ENCODE measurements at regions not wholly inside any gene's neighbourhood (a gene's known extent, or its start where the extent isn't known, plus 50 kb on each side); places are given as distances from the start of the nearest gene placed in this dataset.

DNA sequence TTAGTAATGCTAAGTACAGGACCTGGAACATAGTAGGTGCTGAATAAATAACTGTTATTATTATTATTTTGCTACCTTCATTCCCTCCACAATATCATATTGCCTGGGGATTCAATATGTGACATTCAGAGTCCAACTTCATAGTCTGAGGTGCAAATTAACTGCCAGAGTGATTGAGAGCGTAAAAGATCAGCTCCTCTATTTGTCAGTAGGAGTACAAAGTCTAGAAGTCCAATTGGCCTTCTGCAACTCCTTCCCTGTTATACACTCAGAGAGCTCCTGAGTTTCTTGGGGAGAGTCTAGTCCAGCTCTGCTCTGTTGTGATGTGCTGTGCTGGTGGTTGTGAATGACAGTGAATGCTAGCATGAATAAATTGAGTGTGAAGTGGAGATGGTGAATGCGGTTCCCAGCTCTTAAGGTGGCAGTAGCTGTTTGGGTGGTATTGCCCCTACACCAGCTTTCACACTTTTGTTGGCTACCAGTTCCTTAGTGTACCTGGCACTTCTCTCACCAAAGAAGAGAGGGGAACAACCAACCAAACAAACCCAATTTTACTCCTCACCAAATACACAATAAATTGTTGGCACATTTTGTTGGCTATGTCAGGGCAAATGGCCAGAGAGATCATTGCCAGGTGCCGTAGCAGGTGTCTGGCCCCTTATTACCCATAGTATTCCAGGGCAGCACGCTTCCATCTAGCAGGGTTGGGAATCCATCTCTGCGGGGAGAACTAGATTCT, 270.1 kb upstream of the TBL1XR1 start:
- Histone ChIP-seq H4K20me1 (ENCODE audit: insufficient read depth, low read length) (no peaks in the 10 kb centered on the region), H3K4me1 (ENCODE audit: insufficient read depth, low read length) (peaks cover 29% of the 10 kb centered on the region), H3K9me3 (ENCODE audit: low read depth, low read length) (no peaks in the 10 kb centered on the region), H3K27me3 (ENCODE audit: insufficient read depth, low read length) (no peaks in the 10 kb centered on the region), H3K27ac (ENCODE audit: low read depth, low read length) (no peak overlapping the region), H3K36me3 (ENCODE audit: insufficient read depth, low read length) (no peaks in the 10 kb centered on the region), H3K4me3 (ENCODE audit: insufficient read depth, low read length) (no peak overlapping the region), H3K79me2 (ENCODE audit: insufficient read depth, low read length) (no peaks in the 10 kb centered on the region), H2AFZ (ENCODE audit: low read length) (no peak overlapping the region), H3K4me2 (ENCODE audit: insufficient read depth, low read length) (no peak overlapping the region)
- TF ChIP-seq, protein P1, sequence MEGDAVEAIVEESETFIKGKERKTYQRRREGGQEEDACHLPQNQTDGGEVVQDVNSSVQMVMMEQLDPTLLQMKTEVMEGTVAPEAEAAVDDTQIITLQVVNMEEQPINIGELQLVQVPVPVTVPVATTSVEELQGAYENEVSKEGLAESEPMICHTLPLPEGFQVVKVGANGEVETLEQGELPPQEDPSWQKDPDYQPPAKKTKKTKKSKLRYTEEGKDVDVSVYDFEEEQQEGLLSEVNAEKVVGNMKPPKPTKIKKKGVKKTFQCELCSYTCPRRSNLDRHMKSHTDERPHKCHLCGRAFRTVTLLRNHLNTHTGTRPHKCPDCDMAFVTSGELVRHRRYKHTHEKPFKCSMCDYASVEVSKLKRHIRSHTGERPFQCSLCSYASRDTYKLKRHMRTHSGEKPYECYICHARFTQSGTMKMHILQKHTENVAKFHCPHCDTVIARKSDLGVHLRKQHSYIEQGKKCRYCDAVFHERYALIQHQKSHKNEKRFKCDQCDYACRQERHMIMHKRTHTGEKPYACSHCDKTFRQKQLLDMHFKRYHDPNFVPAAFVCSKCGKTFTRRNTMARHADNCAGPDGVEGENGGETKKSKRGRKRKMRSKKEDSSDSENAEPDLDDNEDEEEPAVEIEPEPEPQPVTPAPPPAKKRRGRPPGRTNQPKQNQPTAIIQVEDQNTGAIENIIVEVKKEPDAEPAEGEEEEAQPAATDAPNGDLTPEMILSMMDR (IDR thresholded peaks at IDR 0.05; ENCODE audit: extremely low read depth, low read depth, low read length), result no peak
- no peak for DNase-seq (ENCODE audit: insufficient read length, low spot score, missing footprints)

DNA sequence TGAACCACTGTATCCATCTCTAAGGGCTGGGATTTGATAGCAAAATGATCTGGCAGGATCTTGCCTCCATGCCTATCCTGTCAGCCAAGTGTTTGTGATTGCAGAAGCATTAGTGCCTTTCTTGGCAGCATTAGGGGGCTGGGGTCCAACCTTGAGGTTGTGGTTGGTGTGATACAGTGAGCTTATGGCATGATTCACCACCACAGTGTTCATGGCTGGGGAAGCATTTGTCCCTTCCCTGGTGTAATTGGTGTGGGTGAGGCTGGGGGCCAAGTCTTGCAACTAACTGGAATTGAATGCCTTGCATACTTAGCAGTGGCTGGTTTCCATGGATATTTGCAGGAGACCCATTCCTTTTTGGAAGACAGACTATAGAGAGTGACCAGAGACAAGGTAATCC, 271.0 kb upstream of the TBL1XR1 start:
- TF ChIP-seq, protein P1 (IDR thresholded peaks at IDR 0.05; ENCODE audit: extremely low read depth, low read depth, low read length), result no peak
- Histone ChIP-seq H3K9me3 (ENCODE audit: low read depth, low read length) (no peaks in the 10 kb centered on the region), H3K36me3 (ENCODE audit: insufficient read depth, low read length) (no peaks in the 10 kb centered on the region), H3K4me1 (ENCODE audit: insufficient read depth, low read length) (peaks cover 36% of the 10 kb centered on the region), H3K4me3 (ENCODE audit: insufficient read depth, low read length) (no peak overlapping the region), H3K27me3 (ENCODE audit: insufficient read depth, low read length) (no peaks in the 10 kb centered on the region), H3K4me2 (ENCODE audit: insufficient read depth, low read length) (peak overlapping the region; percentile 25), H4K20me1 (ENCODE audit: insufficient read depth, low read length) (no peaks in the 10 kb centered on the region), H3K79me2 (ENCODE audit: insufficient read depth, low read length) (no peaks in the 10 kb centered on the region), H2AFZ (ENCODE audit: low read length) (no peak overlapping the region), H3K27ac (ENCODE audit: low read depth, low read length) (peak overlapping the region; percentile 73)
- peak; percentile 69 for DNase-seq (ENCODE audit: insufficient read length, low spot score, missing footprints)

DNA sequence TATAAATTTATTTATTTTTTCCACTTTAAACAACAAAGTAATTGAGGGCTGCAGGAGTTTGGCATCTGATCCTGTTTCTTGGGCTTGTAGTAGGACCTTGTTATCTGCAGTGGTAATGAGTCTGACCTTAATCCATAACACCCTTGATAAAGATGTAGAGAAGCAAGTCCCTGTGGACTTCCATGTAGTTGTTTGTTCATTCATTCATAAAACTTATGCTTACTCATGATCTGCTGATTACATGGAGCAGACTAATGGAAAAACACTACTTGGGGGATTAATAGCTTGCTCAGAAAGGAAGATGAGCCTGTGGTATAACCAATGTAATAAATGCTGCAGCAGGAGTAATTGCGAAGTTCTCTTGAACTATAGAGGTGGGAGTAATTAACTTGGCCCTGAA, 271.5 kb upstream of the TBL1XR1 start:
- H3K27ac ChIP-seq (ENCODE audit: low read depth, low read length), result peak overlapping the region; percentile 73
- H3K27me3 ChIP-seq (ENCODE audit: insufficient read depth, low read length), result no peaks in the 10 kb centered on the region
- no peaks in the 10 kb centered on the region for H3K9me3 ChIP-seq (ENCODE audit: low read depth, low read length)
- H3K4me1 ChIP-seq (ENCODE audit: insufficient read depth, low read length), result peaks cover 37% of the 10 kb centered on the region
- H2AFZ ChIP-seq (ENCODE audit: low read length), result no peak overlapping the region
- TF ChIP-seq, protein P1 (IDR thresholded peaks at IDR 0.05; ENCODE audit: extremely low read depth, low read depth, low read length), result no peak
- DNase-seq (ENCODE audit: insufficient read length, low spot score, missing footprints), result peak; percentile 74
- no peaks in the 10 kb centered on the region for H4K20me1 ChIP-seq (ENCODE audit: insufficient read depth, low read length)
- no peak overlapping the region for H3K4me3 ChIP-seq (ENCODE audit: insufficient read depth, low read length)
- no peaks in the 10 kb centered on the region for H3K36me3 ChIP-seq (ENCODE audit: insufficient read depth, low read length)
- H3K4me2 ChIP-seq (ENCODE audit: insufficient read depth, low read length), result peak overlapping the region; percentile 25
- H3K79me2 ChIP-seq (ENCODE audit: insufficient read depth, low read length), result no peaks in the 10 kb centered on the region

DNA sequence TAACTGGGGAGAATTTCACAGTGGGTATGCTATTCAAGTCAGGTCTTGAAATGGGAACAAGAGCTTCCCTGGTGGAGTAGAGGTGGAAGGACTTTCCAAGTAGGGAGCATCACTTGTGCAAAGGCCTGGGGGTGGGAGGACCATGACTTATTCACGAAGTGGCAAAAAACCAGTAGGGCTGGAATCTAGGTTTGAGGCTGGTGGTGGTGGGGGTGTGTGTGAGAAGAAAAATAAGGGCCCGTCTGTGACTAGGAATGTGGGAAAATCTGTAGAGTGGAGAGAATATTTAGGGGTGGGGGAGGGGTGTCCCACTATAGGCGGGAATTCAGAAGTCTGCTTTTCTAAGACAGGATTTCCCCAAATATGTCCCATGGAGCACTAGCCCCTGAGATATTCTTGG, 271.9 kb upstream of the TBL1XR1 start:
- H4K20me1 ChIP-seq (ENCODE audit: insufficient read depth, low read length), result no peaks in the 10 kb centered on the region
- no peak overlapping the region for H3K4me3 ChIP-seq (ENCODE audit: insufficient read depth, low read length)
- H3K4me1 ChIP-seq (ENCODE audit: insufficient read depth, low read length), result peaks cover 33% of the 10 kb centered on the region
- TF ChIP-seq, protein P1 (IDR thresholded peaks at IDR 0.05; ENCODE audit: extremely low read depth, low read depth, low read length), result no peak
- H3K27me3 ChIP-seq (ENCODE audit: insufficient read depth, low read length), result no peaks in the 10 kb centered on the region
- H3K79me2 ChIP-seq (ENCODE audit: insufficient read depth, low read length), result no peaks in the 10 kb centered on the region
- peak overlapping the region; percentile 73 for H3K27ac ChIP-seq (ENCODE audit: low read depth, low read length)
- no peak overlapping the region for H2AFZ ChIP-seq (ENCODE audit: low read length)
- H3K4me2 ChIP-seq (ENCODE audit: insufficient read depth, low read length), result no peak overlapping the region
- DNase-seq (ENCODE audit: insufficient read length, low spot score, missing footprints), result no peak
- no peaks in the 10 kb centered on the region for H3K9me3 ChIP-seq (ENCODE audit: low read depth, low read length)
- no peaks in the 10 kb centered on the region for H3K36me3 ChIP-seq (ENCODE audit: insufficient read depth, low read length)

Data from osteoblast (primary cell).